IMR-90 (cell line): ENCODE measurements at regions not wholly inside any gene's neighbourhood (a gene's known extent, or its start where the extent isn't known, plus 50 kb on each side); places are given as distances from the start of the nearest gene placed in this dataset.

ENCODE experiments used
- ATAC-seq: fragments of 200-7000 bp; cut with Tn5 transposase; 2 replicates; pipeline ENCODE4 v1.9.1; 2020; ENCODE audit warnings: low read depth, mild to moderate bottlenecking, moderate library complexity
- BruUV-seq: library from RNA; stranded (reverse); fragments of 400-500 nt; replicated peaks from 2 replicates; lab custom pipeline; 2021; lab: Mats Ljungman, UMichigan
- CTCF ChIA-PET: fragments of 300-600 bp; formaldehyde crosslinking; extraction: SDS; loops from one replicate; lab custom pipeline; 2021; ENCODE audit warnings: antibody characterized with exemption; lab: Yijun Ruan, JAX
- POLR2A ChIA-PET: fragments of 300-600 bp; sonication (Branson Sonifier 250); formaldehyde crosslinking; loops from one replicate; lab custom pipeline; 2022; ENCODE audit warnings: antibody characterized with exemption; ENCODE audit not compliant: unreplicated experiment; lab: Charles Lee
- DNase-seq: peaks from one replicate; pipeline ENCODE4 v3.0.0; 2013
- H2AFZ ChIP-seq: replicated peaks from 2 replicates; pipeline ENCODE3; 2013; ENCODE audit warnings: low read length, mild to moderate bottlenecking; ENCODE audit not compliant: poor library complexity
- H2AK5ac ChIP-seq: 2 replicates; pipeline ENCODE4 v1.6.1; 2013; ENCODE audit warnings: low read depth, low read length, inconsistent platforms
- H2AK9ac ChIP-seq: replicated peaks from 2 replicates; pipeline ENCODE3; 2013; ENCODE audit warnings: mild to moderate bottlenecking, low read depth, low read length, moderate library complexity; ENCODE audit not compliant: poor library complexity
- H2BK120ac ChIP-seq: 2 replicates; pipeline ENCODE4 v1.6.1; 2013; ENCODE audit warnings: low read depth, low read length, inconsistent platforms
- H2BK15ac ChIP-seq: 3 replicates; pipeline ENCODE4 v1.6.1; 2013; ENCODE audit warnings: low read depth, low read length, inconsistent platforms
- H2BK20ac ChIP-seq: 2 replicates; pipeline ENCODE4 v1.6.1; 2013; ENCODE audit warnings: low read depth, mild to moderate bottlenecking, inconsistent platforms, low read length, moderate library complexity
- H2BK5ac ChIP-seq: 2 replicates; pipeline ENCODE4 v1.6.1; 2013; ENCODE audit warnings: mild to moderate bottlenecking, low read depth, low read length, inconsistent platforms; ENCODE audit not compliant: poor library complexity, severe bottlenecking
- H3K14ac ChIP-seq: replicated peaks from 2 replicates; pipeline ENCODE4 v1.6.1; 2013; ENCODE audit warnings: low read depth, low read length, inconsistent platforms
- H3K18ac ChIP-seq: 2 replicates; pipeline ENCODE4 v1.6.1; 2013; ENCODE audit warnings: low read depth, low read length, control low read depth
- H3K23ac ChIP-seq: 2 replicates; pipeline ENCODE4 v1.6.1; 2013; ENCODE audit warnings: low read depth, low read length, inconsistent platforms
- H3K27ac ChIP-seq: 2 replicates; pipeline ENCODE4 v1.5.1; 2013; ENCODE audit warnings: mild to moderate bottlenecking, control low read depth, low read length; ENCODE audit not compliant: insufficient read depth
- H3K27me3 ChIP-seq: 2 replicates; pipeline ENCODE4 v1.6.1; 2013; ENCODE audit warnings: low read length; ENCODE audit not compliant: control insufficient read depth, insufficient read depth
- H3K36me3 ChIP-seq: 2 replicates; pipeline ENCODE4 v1.6.1; 2013; ENCODE audit warnings: low read length, mixed read lengths; ENCODE audit not compliant: control insufficient read depth, insufficient read depth
- H3K4ac ChIP-seq: 2 replicates; pipeline ENCODE4 v1.6.1; 2013; ENCODE audit warnings: low read depth, low read length, inconsistent platforms
- H3K4me1 ChIP-seq: 2 replicates; pipeline ENCODE4 v1.6.1; 2013; ENCODE audit warnings: low read length, mixed read lengths; ENCODE audit not compliant: control insufficient read depth, insufficient read depth
- H3K4me2 ChIP-seq: 2 replicates; pipeline ENCODE4 v1.6.1; 2013; ENCODE audit warnings: low read depth, mild to moderate bottlenecking, control low read depth, low read length, moderate library complexity
- H3K4me3 ChIP-seq: 2 replicates; pipeline ENCODE4 v1.5.1; 2013; ENCODE audit warnings: low read depth, mild to moderate bottlenecking, control low read depth, low read length, moderate library complexity; ENCODE audit not compliant: insufficient read depth
- H3K56ac ChIP-seq: 2 replicates; pipeline ENCODE4 v1.6.1; 2013; ENCODE audit warnings: low read length, inconsistent platforms; ENCODE audit not compliant: insufficient read depth; ENCODE audit errors: extremely low read depth
- H3K79me1 ChIP-seq, 2 experiments: 2 replicates each; pipeline ENCODE4 v1.6.1; 2013; ENCODE audit warnings: low read length in 2 of 2, inconsistent platforms in 1 of 2, low read depth in 1 of 2
- H3K9ac ChIP-seq: 2 replicates; pipeline ENCODE4 v1.6.1; 2013; ENCODE audit warnings: low read depth, low read length, control low read depth
- H3K9me1 ChIP-seq: 2 replicates; pipeline ENCODE4 v1.6.1; 2013; ENCODE audit warnings: low read length, inconsistent platforms; ENCODE audit not compliant: insufficient read depth
- H3K9me3 ChIP-seq: 2 replicates; pipeline ENCODE4 v1.6.1; 2013; ENCODE audit warnings: low read length; ENCODE audit not compliant: control insufficient read depth, insufficient read depth
- H4K20me1 ChIP-seq: 2 replicates; pipeline ENCODE4 v1.6.1; 2013; ENCODE audit warnings: low read length, inconsistent platforms; ENCODE audit not compliant: insufficient read depth
- H4K5ac ChIP-seq: 2 replicates; pipeline ENCODE4 v1.6.1; 2013; ENCODE audit warnings: mild to moderate bottlenecking, low read depth, low read length, control low read depth
- H4K8ac ChIP-seq, 2 experiments: 2 replicates each; pipeline ENCODE4 v1.6.1; 2013; ENCODE audit warnings: low read depth in 2 of 2, low read length in 2 of 2, control low read depth in 1 of 2, inconsistent platforms in 1 of 2
- H4K91ac ChIP-seq: 2 replicates; pipeline ENCODE4 v1.6.1; 2013; ENCODE audit warnings: low read depth, low read length, inconsistent platforms; ENCODE audit not compliant: insufficient read depth
- BHLHE40 ChIP-seq: fragments of 150-350 bp; IDR thresholded peaks from 2 replicates; pipeline ENCODE4 v1.6.1; 2016; ENCODE audit warnings: mild to moderate bottlenecking, low read depth, low read length
- CEBPB ChIP-seq: IDR thresholded peaks from 2 replicates; pipeline ENCODE4 v1.6.1; 2012; ENCODE audit warnings: low read depth, low read length, improper control_type of control experiment
- CHD1 ChIP-seq: IDR thresholded peaks from 2 replicates; pipeline ENCODE4 v1.6.1; 2012; ENCODE audit warnings: low read depth, low read length, improper control_type of control experiment
- ELK1 ChIP-seq: fragments of 150-350 bp; IDR thresholded peaks from 2 replicates; pipeline ENCODE4 v1.6.1; 2016; ENCODE audit warnings: low read depth, mild to moderate bottlenecking, low read length, moderate library complexity, borderline replicate concordance
- FOS ChIP-seq: fragments of 150-350 bp; IDR thresholded peaks from 2 replicates; pipeline ENCODE4 v1.6.1; 2016; ENCODE audit warnings: low read depth, low read length
- MAFK ChIP-seq: IDR thresholded peaks from 2 replicates; pipeline ENCODE4 v1.6.1; 2012; ENCODE audit warnings: low read depth, low read length, improper control_type of control experiment
- MAZ ChIP-seq: IDR thresholded peaks from 2 replicates; pipeline ENCODE4 v1.6.1; 2012; ENCODE audit warnings: low read depth, mild to moderate bottlenecking, low read length, improper control_type of control experiment, moderate library complexity, borderline replicate concordance
- MXI1 ChIP-seq: IDR thresholded peaks from 2 replicates; pipeline ENCODE4 v1.6.1; 2012; ENCODE audit warnings: low read depth, mild to moderate bottlenecking, low read length, moderate library complexity, borderline replicate concordance
- NFE2L2 ChIP-seq: fragments of 150-350 bp; IDR thresholded peaks from 2 replicates; pipeline ENCODE4 v1.6.1; 2016; ENCODE audit warnings: low read depth, mild to moderate bottlenecking, low read length
- POLR2A ChIP-seq: IDR thresholded peaks from 2 replicates; pipeline ENCODE4 v1.6.1; 2012; ENCODE audit warnings: mild to moderate bottlenecking, low read depth, low read length
- RAD21 ChIP-seq: IDR thresholded peaks from 2 replicates; pipeline ENCODE4 v1.6.1; 2012; ENCODE audit warnings: low read length, improper control_type of control experiment
- RCOR1 ChIP-seq: IDR thresholded peaks from 2 replicates; pipeline ENCODE4 v1.6.1; 2012; ENCODE audit warnings: mild to moderate bottlenecking, low read length, improper control_type of control experiment; ENCODE audit not compliant: insufficient replicate concordance
- RFX5 ChIP-seq: IDR thresholded peaks from 2 replicates; pipeline ENCODE4 v1.8.0; 2012; ENCODE audit warnings: low read depth, mild to moderate bottlenecking, low read length, moderate library complexity
- SMC3 ChIP-seq: fragments of 150-350 bp; IDR thresholded peaks from 2 replicates; pipeline ENCODE4 v1.6.1; 2016; ENCODE audit warnings: low read depth, mild to moderate bottlenecking, antibody characterized with exemption, low read length, moderate library complexity
- USF2 ChIP-seq: fragments of 150-350 bp; IDR thresholded peaks from 2 replicates; pipeline ENCODE4 v1.6.1; 2017; ENCODE audit warnings: mild to moderate bottlenecking, antibody characterized with exemption, low read length, low read depth
- WGBS, 2 experiments: methylation state at CpG; one replicate each; pipeline versions ENCODE4 v1.1.5 to v1.1.7; 2013; ENCODE audit warnings: missing lambda C conversion rate in 2 of 2; ENCODE audit not compliant: insufficient read length in 1 of 2; ENCODE audit errors: extremely low coverage in 2 of 2; 5-methylcytosine and 5-hydroxymethylcytosine counted together
- dilution Hi-C: fragments of 300-500 bp; cut with HindIII; formaldehyde crosslinking; loops from one replicate; pipeline ENCODE4 v1.14.3; 2018; ENCODE audit warnings: low sequenced_read_pairs; ENCODE audit not compliant: unreplicated experiment
- in situ Hi-C: fragments of 300-500 bp; cut with MboI; formaldehyde crosslinking; loops from 3 replicates; pipeline ENCODE4 v1.14.3; 2019; ENCODE audit warnings: low sequenced_read_pairs, inconsistent platforms, mixed read lengths
- intact Hi-C: fragments of 100-400 bp; cut with micrococcal nuclease; formaldehyde crosslinking; loops from 2 replicates; pipeline ENCODE4 v1.10.0; 2022
- TF ChIP-seq, protein P1 (sequence below): conservative IDR thresholded peaks from 2 replicates; pipeline ENCODE4 v1.5.1; 2012; ENCODE audit warnings: mild to moderate bottlenecking, low read depth, low read length, improper control_type of control experiment

DNA sequence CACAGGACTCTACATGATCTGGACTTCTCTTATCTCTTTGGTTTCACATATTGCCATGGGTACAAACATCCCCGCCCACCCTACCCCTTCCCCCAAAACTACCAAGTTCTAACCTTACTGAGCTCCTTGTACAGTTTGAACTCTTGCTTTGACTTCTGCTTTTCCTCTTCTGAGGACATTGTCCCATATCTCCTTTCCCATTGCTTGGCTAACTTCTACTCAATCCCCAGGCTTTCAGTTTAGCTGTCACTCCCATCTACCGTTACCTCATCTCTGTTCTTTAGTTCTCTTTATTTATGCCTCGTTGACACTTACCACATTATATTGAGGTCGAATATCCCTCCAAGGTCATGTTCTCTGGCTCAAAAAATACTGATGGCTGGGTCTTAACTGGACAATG lies 393.5 kb upstream of the CADM1 start:
- Histone ChIP-seq H3K14ac (no peak overlapping the region), H3K4me1 (peaks cover 2% of the 10 kb centered on the region; the same call in 1 of the 2 replicates), H2BK120ac (no peak overlapping the region), H3K4me3 (no peak overlapping the region), H2AK5ac (no peak overlapping the region), H2AK9ac (no peak overlapping the region), H2BK15ac (no peak overlapping the region), H4K91ac (no peak overlapping the region), H3K27ac (no peak overlapping the region), H3K27me3 (no peaks in the 10 kb centered on the region), H3K23ac (no peak overlapping the region), H3K4ac (no peak overlapping the region), H3K9ac (no peak overlapping the region), H2AFZ (no peak overlapping the region), H3K9me3 (no peaks in the 10 kb centered on the region), H3K9me1 (no peaks in the 10 kb centered on the region), H3K36me3 (no peaks in the 10 kb centered on the region), H2BK5ac (no peak overlapping the region), H4K8ac (no peak overlapping the region), H3K18ac (no peak overlapping the region), H3K4me2 (no peak overlapping the region), H4K5ac (no peak overlapping the region), H3K56ac (no peak overlapping the region), H3K79me1 (no peaks in the 10 kb centered on the region), H4K20me1 (no peaks in the 10 kb centered on the region), H2BK20ac (no peak overlapping the region)
- intact Hi-C loops, result no loop called here
- no TSS peak for BruUV-seq
- ChIA-PET POLR2A (no interaction called here), CTCF (no interaction called here)
- ATAC-seq, result no peak
- dilution Hi-C loops, result no loop called here
- no CpG with 5 or more reads among the region's 4 CpGs for WGBS, 2 experiments
- no peak for DNase-seq
- in situ Hi-C loops, result no loop called here
- TF ChIP-seq MAZ, result no peak
- no peak for TF ChIP-seq BHLHE40
- no peak for TF ChIP-seq CHD1
- no peak for TF ChIP-seq ELK1
- TF ChIP-seq USF2, result no peak
- TF ChIP-seq, protein P1, sequence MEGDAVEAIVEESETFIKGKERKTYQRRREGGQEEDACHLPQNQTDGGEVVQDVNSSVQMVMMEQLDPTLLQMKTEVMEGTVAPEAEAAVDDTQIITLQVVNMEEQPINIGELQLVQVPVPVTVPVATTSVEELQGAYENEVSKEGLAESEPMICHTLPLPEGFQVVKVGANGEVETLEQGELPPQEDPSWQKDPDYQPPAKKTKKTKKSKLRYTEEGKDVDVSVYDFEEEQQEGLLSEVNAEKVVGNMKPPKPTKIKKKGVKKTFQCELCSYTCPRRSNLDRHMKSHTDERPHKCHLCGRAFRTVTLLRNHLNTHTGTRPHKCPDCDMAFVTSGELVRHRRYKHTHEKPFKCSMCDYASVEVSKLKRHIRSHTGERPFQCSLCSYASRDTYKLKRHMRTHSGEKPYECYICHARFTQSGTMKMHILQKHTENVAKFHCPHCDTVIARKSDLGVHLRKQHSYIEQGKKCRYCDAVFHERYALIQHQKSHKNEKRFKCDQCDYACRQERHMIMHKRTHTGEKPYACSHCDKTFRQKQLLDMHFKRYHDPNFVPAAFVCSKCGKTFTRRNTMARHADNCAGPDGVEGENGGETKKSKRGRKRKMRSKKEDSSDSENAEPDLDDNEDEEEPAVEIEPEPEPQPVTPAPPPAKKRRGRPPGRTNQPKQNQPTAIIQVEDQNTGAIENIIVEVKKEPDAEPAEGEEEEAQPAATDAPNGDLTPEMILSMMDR, result no peak
- no peak for TF ChIP-seq RCOR1
- TF ChIP-seq POLR2A, result no peak
- TF ChIP-seq RAD21, result no peak
- TF ChIP-seq SMC3, result no peak
- no peak for TF ChIP-seq MAFK
- TF ChIP-seq RFX5, result no peak
- TF ChIP-seq NFE2L2, result no peak
- TF ChIP-seq CEBPB, result no peak
- no peak for TF ChIP-seq FOS
- no peak for TF ChIP-seq MXI1
